HG03139 (cell line): ENCODE measurements at regions not wholly inside any gene's neighbourhood (a gene's known extent, or its start where the extent isn't known, plus 50 kb on each side); places are given as distances from the start of the nearest gene placed in this dataset.

Experiments
- ATAC-seq: cut with Tn5 transposase; IDR thresholded peaks from one replicate; pipeline ENCODE4 v1.9.1; 2021; ENCODE audit not compliant: unreplicated experiment

DNA sequence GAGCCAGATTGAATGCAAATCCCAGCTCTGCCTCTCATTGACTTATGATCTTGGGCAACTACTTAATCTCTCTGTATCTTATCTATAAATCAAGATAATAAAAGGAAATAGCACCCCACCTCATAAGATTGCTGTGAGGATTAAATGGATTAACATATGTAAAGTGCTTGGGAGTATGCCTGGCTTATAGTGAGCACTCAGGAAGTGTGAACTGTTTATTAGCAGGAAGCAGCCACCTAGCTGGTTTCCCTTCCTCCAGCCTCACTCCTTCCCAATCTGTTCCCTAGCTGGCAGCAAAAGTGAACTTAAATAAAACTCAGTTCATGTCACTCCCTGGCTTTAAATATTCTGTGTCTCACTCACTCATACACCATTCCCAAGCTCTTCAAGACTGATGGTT lies 526.6 kb upstream of the PKDCC start:
- no peak for ATAC-seq

DNA sequence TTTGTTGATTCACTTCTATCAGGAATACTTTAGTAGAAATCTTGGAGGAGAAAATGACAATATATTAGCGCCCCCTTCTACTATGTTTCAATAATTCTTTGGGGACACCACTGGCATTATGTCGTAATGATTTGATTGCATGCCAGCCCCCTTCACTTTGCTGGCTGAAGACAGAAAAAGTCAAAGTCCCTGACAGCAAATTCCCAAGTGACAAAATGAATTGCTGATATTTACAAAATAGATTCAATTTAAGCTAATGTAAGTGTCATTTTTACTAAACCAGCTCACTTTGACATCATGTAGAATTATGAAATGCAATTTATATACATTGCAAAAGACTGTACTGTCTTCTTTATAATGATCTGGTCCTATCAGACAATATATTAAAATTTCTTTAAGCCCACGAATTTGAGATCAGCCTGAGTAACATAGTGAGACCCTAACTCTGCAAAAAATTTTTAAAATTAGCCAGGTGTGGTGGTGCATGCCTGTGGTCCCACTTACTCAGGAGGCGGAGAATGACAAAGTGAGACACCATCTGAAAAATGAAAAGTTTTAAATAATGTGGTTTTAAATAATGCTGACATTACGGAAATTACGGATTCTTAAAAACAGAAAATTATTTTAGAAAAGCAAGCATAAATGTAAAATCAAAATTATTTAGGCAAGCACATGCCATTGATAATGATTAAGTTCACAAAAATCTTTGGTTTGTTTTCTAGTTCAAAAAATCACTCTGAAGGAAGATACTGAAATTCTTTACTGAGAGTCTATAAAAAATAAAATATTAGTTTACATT lies 520.1 kb upstream of the PKDCC start:
- ATAC-seq, result no peak

DNA sequence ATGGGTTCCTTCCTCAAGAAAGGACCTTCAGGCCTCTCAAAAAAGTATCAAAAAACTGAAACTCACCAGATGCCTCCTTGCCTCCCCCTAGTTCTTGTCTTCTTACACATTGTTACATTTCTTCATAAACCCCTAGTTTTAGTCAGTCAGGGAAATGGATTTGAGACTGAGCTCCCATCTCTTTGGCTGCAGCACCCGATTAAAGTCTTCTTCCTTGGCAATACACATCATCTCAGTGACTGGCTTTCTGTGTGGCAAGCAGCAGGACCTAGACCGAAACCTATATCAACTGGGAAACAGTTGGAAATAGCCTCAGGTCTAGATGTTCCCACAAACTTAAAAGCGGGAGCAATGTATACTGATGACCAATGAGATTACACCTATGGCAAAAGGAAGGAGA lies 512.2 kb upstream of the PKDCC start:
- ATAC-seq, result no peak

DNA sequence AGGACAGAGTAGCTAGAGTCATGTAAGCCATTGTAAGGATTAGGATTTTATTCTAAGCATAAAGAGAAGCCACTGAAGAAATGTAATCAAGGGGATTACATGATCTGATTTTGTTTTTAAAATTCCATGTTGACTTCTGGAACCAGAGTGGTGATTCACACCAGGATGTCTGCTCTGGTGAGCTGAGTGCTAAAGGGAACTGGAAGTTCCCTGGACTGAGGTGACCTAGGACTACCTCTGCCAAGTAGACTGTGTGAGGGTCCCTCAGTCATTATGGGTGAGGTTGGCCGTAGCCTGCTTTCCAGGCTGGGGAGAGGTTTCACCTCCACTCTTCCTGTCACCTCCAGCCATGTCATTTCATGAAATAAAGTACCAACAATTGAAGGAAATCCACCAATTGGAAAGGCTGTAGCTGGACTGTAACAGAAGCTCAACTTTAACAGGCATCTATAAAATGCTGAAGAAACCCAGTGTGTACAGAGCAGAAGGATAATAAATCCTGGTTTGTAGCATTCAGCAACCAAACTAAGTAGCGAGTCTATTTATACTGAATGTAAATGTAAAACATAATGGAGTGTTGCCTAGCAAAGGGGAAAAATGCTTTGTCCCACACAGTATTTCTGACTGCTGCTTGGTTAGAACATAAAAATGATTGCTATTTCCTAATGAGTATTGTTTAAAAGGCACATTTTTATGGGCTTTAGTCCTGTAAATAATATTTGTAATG lies 507.4 kb upstream of the PKDCC start:
- ATAC-seq, result no peak

DNA sequence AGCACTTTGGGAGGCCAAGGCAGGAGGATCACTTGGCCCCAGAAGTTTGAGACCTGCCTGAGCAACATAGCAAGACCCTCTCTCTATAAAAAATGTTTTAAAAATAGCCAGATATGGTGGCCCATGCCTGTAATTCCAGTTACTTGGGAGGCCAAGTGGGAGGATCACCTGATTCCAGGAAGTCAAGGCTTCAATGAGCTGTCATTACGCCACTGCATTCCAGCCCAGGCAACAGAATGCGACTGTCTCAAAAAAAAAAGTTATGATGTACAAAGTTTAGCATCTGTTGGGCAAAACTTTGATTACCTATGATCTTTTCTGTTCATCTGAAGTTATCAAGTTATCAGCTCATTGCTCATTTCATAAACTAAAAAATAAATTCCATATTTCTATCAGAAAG lies 504.1 kb upstream of the PKDCC start:
- ATAC-seq, result no peak

DNA sequence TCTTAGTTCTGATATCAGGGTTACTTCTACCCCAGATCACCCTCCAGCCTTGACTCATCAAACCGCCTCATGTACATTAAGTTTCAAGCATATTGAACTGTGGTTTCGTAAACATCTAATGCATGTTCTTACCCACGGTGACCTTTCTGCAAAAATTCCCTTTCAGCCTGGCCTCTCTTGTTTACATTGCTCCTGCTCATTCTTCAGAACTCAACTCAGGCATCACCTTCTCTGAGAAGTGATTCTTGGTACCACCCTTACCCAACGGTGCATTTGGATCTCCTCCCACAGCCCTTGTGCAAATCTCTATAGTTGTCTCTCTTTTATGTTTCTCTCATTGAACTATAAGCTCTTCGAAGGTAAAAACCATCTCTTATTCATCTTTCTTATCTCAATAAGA lies 503.1 kb upstream of the PKDCC start:
- no peak for ATAC-seq

DNA sequence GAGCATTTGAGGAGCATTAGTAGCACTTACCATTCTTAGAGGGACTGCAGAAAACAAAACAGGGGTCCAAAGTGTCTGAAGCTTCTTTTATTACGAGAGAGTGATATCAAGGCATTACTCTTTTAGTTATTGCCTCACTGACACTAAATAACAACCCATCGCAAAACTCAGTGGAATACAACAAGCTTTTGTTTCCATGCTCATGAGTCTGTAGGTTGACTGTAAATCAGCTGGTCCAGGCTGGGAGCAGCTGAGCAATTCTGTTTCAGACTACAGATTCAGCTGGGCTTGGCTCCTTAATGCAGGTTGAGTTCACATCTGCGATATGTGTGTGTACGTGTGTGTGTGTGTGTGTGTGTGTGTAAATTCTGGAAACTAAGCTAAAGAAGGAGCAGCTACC lies 501.8 kb upstream of the PKDCC start:
- ATAC-seq, result no peak

DNA sequence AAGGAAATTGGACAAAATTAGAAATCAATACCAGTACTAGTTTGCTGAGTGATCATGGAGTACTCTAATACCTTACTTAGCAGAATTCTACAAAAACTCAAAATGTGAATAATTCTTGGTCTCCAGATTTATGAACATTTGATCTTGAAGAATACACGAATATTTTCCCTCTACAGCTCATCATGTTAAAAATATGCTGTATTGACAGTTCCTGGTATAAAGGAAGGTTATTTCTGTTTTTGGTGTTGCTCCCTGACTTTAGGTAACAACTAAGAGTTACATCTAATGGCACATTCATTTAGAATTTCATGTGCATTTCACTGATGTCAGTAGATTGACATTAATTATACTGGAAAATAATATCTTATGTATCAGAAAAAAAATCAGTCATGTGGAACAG lies 479.2 kb upstream of the PKDCC start:
- ATAC-seq, result no peak

DNA sequence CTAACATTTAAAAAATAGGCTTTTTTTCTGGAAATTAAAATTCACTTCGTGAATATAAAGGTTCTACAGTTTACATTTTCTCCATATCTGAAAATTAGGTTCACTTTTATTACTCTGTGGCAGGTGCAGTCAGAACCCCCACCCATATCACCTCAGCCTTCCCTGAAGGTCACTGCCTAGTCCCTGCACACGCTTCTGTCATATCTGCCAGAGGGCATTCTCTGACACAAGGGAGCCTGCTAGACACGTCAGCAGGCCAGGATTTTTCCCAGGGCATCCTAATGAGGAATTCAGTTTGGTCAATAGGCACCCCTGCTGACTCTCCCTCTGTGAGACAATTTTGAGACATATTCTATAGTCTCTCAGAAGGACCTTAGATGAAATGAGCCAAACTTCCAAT lies 475.7 kb upstream of the PKDCC start:
- ATAC-seq, result no peak

DNA sequence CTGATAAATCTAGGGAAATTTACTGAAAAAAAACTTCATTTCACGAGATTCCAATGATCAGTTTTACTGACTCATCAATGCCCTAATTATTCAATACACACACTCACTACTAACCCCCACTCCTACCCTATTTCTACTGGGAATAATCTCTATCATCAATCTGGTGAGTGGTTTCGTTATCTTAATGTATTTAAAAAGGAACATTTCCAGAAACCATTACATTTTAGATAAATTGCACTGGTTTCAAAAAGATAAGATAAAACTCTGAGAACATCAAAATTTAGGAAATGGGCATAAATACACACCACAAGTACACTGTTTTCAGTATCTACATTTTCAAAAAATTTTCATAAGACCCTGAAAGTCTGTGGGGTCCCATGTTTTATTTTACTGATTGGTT lies 471.4 kb upstream of the PKDCC start:
- no peak for ATAC-seq

DNA sequence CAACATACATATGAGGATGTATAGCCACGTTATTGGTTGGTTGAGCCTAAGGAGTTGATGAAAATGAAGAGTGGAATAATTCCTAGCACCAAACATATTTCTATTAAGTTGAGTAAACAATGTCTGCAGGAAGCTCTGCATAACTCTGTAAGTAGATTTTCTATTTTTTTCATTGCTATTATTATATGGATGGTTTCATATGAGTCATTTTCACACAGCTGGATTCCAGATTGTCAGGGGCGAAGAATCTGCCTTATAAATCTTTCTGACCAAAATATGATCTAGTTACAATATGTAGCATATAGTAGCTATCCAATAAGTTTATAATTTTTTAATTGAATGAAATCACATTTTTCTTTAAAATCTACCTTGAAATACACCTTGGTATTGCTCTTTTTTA lies 468.0 kb upstream of the PKDCC start:
- ATAC-seq, result no peak

DNA sequence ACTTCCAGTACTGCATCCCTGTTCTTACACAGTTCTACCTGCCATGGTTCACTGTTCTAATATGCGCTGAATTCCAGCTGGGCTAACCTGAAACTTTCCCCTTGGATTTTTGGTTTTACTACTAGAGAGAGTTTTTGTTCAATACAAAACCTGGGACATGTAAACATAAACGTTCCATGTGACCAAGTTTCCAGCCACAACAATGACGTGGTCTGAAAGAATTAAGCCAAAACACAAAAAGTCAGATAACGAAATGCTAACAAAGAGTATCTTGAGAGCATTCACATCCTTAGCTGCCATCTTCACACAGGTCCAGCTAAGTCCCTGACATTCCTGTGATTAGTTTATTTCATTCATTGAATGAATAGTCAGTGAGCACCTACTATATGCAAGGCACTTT lies 467.0 kb upstream of the PKDCC start:
- no peak for ATAC-seq

DNA sequence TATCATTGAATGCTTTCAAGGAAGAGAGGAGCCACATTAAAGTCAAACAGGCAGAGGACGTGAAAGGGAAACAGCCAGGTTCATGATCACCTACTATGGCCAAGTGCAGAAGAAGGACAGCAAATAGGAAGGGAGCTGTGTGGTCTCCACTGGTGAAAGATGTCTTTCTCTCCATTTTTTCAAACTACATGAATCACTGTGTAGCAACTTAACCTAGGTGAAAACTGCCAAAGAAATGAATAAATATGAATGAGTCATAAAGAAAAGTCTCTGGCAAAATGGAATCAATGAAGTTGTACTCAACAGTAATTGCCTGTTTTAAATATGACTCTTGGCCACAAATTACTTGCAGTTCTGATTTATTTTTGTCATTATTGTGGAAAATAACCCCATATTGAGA lies 452.6 kb upstream of the PKDCC start:
- no peak for ATAC-seq

DNA sequence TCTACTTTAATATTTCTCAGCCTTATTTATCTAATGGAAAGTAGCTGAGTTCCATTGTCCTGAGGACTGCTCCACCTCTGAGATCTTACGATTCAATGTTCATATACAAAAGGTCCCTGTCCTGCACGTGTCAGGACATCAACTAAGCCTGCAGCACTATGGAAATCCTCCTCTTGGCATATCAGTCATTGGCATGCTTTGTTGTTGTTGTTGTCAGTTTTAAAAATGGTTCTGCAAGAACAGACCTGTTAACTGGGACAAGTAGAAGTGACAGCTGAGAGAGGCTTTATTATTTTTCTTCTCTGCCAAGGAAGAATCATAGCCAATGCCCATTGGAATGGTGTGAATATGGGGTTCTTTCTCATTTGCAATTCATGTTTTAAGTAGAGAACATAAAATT lies 450.1 kb upstream of the PKDCC start:
- ATAC-seq, result no peak

DNA sequence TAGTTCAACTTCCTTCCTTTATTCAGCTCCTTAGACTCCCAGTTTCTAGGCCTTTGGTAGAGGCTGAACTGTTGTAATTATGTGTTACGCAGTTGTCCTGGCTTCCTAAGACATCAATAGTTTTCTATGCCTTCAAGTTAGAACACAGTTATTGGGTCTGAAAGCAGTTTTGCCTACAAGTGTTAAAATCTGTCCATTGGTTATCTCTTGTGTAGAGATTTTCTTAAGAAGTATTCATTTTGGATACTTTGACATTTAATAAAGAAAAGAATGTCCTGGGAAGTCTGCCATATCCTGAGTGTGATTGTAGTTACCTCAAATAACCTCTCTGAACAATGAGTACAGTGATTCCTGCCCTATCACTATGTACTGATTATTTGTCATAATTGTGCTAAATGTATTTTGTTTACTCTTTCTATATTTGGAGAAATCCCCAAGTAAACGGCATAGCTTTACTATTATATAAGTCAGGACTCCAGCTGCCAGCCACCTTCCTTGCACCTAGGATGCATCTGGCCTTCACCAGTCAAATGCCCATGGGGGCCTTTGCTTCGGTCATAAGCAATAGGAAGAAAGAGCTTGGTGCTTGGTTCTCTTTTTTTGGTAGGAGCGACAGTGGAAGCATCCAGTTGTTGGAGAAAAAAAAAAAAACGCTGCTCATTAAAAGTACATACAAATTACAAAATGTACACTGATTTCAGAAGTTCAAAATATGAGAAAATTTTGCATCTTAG lies 449.5 kb upstream of the PKDCC start:
- ATAC-seq, result no peak

DNA sequence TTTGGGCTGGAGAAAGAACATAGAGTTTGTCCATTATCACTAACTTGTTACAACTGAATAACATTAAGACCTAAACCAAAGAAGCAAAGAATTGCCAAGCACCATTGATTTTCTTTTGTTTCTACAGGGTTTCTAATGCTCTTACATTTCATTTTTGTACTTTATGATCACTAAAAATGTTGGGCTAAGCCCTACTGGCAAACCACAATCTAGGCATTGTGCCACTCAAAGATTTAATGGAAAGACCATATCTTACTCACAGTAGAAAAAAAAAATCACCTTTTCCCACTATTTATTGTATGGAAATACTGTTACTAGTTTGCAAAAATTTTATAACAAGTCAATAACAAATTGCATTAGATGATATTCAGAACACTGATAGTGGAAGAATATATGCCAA lies 447.4 kb upstream of the PKDCC start:
- ATAC-seq, result no peak

DNA sequence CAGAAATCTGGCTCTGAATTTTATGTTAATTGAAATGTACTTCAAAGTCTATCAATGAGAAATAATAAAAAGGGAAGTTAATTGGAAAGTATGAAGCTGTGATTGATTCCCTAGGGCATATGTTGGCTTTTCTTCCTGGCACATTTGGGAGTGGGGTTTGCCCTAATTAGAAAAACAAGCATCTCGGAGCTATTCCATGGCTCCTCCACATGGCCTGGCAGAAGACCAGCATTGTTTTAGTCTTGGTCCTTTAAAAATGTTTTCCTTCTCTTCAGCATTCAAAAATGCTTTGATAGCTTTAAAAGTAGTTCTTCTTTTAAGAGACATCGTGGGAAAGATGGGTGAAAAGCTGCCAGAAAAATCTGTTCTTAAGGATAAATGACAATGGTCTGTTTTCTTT lies 445.5 kb upstream of the PKDCC start:
- no peak for ATAC-seq

DNA sequence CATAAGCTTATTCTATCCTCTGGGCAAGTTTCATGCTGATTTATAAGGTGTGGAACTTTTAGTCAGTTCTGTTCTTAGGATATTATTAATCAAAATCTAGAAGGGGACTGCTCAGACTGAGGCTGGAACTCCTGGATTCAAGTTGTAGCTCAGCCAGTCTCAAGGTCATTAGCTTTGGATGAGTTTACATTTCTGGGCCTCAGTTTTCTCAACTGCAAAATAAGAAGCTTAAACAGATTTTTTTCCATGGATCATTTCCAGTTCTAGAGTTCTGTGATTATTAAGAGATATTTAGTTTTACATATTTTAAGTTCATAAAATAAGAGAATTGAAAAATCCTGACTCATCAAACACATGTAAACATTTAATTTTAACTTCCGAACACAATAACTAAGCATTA lies 442.5 kb upstream of the PKDCC start:
- ATAC-seq, result no peak

DNA sequence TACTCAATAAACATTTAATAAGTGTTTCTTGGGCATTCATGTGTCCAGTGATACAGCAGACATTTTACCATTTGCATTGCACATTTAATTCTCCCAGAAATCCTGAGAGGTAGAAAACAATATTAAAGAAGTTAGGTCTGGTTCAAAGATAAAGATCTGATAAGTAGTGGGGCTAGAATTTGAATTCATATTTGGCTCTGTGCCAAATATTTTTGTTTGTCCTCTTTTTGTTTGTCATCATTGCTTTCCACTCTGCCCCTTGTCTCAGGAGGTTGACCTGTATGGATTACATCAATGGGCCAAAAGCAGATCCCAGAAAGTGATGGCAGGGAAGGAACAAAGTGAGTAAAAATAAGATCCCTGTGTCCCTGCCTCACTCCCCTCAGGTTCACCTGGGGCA lies 441.9 kb upstream of the PKDCC start:
- ATAC-seq, result no peak

DNA sequence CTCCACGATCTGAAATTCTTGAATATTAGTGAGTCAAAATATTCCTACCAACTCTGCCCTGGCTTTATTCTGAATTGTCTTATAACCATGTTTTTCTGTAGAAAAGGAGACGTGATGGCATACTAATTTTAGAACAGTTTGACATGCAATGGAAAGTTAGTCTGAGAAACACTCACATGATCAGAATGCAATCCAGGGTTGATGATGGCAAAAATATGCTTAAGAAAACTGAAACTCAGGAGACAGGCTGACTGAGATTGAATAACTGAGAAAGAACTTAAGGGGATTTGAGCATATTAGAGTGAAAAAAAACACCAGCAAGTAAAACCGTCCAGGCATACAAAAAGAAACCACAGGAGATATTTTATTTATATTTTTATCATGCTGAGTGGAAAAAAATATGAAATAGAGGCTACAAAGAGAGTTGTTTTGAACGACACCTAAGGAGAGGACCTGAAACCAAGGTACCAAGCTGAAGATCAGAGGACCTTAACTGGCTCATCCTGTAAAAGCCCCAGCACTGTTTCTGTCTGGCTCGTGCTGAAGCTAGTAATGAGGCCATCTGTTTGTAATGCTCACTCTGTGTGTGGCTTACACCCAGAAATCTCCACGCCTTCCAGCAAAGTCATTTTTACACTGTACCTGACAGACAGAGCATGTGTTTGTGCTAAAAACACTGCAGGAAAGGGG lies 437.2 kb upstream of the PKDCC start:
- ATAC-seq, result no peak

DNA sequence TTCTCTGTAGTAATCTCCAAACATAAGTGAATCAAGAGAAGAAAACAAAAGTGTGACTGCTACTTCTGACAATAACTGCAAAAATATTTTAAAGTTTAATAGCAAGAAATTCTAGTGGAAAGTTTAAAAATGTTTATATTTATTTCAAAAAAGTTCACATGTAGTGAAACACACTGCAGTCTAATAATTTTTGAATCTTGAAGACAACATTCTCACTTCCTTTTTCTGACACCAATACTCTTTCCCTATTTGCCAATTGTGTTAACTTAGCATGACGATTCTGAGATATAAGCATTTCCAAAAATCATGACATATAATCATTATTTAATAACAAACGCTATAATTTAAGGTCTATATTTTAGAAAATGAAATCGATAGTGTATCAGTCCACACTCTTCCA lies 429.1 kb upstream of the PKDCC start:
- ATAC-seq, result no peak

DNA sequence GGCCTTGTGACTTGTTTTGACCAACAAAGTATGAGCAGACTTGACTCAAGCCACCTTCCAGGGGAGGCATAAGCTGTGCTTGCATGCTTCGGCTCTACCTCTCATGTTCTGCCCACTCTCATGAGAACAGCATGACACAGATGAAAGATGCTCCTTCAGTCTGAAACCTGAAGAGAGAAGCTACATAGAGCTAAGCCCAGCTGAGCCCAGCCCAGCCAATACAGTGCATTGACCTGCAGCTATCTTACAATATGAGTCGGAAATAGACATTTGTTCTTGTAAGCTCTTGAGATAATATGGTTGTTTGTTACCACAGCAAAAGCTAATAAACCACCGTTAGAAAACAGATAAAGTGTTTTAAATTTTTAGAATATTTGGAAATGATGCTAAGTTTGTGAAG lies 426.7 kb upstream of the PKDCC start:
- no peak for ATAC-seq
